NCI-H2081 (cell line): ENCODE measurements at regions not wholly inside any gene's neighbourhood (a gene's known extent, or its start where the extent isn't known, plus 50 kb on each side); places are given as distances from the start of the nearest gene placed in this dataset.
"Not testable (repeated sequence)": the region's sequence is repeated elsewhere in the genome, so short reads cannot be mapped to it uniquely, and the experiment has no call there.

Source experiments
- DNase-seq, 2 experiments: peaks; one replicate each; lab custom pipeline; 2025; lab: John Stamatoyannopoulos, UW

GRCh38 chr5:12574298-12575093, 670.2 kb upstream of the CTNND2 start:
- peak; percentile 77 to 86 for DNase-seq

GRCh38 chr5:12573916-12574297, 669.7 kb upstream of the CTNND2 start:
- not testable (repeated sequence) for DNase-seq

DNA sequence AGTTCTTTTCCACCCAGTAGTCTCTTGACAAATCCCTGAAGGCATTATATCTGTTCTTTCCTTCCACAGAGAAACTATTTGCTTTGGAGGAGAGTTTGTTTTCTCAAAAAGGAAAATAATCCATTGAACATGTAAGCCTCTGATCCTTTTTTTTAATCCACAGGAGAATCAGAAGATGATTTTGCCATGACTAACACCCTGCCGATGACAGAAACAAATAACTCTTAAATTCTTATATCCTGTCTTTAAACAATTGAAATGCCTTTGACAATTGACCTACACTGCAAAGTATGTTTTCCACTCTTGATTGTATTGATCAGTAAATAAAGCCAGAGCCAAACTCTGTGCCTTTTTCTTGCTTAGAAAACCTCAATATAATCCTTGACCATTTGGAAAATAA, 666.4 kb upstream of the CTNND2 start:
- no peak for DNase-seq

- DNase-seq, result no peak
Measured at GRCh38 chr5:12566441-12566840, 662.2 kb upstream of the CTNND2 start.

GRCh38 chr5:12557012-12557411, 652.8 kb upstream of the CTNND2 start:
- DNase-seq, result no peak

DNA sequence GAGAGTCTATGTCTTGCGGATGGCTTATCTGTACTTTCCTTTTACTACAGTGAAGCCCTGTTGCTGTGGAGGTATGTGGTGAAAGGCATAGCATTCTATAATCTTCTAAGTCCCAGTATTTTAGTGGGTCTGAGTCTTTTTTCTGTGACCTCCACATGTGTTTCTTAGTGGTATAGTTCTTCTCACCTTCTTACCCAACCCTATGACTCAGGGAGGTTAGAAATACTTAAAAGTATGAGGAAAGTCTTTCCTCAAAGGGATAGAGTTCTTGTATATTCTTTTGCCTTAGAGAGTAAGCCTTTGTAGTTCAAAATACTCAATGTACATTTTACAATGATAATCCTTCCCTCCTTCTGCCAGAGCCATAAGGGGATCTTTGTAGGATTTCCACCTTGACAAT, 621.9 kb upstream of the CTNND2 start:
- no peak for DNase-seq

DNA sequence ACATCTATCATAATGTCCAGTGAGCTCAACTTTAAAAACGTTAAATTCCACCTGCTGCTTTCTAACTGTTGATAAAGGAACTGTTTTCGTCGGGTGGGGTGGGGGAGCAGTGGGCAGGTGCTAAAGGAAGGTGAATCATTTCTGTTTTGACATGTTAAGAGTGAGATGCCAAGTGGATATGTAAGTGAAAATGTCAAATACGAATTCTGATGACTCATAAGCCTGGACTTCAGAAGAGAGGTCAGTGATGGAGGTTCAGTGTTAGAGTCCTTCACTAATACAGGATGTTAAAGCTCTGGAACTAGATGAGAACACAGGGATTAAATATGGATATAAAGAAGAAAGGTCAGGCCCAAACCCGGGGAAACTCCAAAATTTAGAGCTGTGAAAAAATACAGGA, 617.9 kb upstream of the CTNND2 start:
- DNase-seq, result no peak

GRCh38 chr5:12504983-12505382, 600.7 kb upstream of the CTNND2 start:
- DNase-seq, result not testable (repeated sequence)

- DNase-seq, result no peak
Measured at GRCh38 chr5:12488161-12488560, 583.9 kb upstream of the CTNND2 start.

DNA sequence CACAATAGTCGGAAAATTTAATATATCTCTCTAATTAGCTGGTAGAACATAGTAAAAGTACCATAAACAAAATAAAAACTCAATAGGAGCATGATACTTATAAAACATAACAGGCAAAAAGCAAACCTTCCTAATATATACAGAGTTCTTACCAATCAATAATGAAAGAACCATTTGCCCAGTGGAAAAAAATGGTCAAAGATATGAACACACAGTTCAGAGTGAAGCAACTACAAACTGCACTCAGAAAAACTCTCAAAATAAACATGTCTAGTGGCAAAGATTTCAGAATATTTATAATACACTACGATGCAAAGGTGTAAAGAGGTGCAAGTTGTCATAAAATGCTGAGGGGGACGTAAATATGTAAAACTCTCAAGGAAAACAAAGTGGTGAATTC, 576.2 kb upstream of the CTNND2 start:
- DNase-seq, result no peak

DNA sequence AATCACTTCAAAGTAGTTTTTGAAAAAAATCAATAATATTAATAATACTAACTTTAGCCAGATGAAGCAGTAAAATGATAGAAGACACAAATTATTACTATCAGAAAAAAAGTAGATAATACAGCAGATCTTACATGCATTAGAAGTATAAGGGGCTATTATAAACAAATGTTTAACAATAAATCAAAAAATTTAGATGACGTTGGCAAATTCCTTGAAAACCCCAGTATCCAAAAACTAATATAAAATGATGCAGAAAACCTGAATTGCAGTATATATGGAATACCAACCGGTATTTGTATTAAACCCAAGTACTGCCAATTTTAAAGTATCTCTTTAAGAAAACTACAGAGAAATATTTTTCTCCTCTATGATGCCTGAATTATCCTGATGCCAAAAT, 573.3 kb upstream of the CTNND2 start:
- no peak for DNase-seq

DNA sequence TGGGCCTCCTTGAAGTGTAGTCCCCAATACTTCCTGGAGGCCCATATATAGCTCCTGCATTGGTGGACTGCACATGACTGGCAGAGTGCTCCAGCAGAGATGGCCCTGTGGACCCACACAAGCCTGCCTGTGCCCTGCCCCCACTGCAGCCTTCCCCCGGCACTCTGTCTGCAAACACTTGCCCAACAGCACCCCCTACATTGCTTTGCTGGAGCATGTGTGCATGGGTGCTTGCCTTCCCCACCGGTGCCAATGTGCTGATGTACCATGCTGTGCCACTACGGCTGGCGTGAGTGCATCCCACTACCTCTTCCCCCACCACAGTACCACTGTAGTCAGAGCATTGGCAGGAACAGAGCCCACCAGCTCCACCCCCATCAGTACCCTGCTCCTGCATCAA, 563.6 kb upstream of the CTNND2 start:
- no peak for DNase-seq

GRCh38 chr5:12460493-12461261, 556.4 kb upstream of the CTNND2 start:
- DNase-seq, result no peak

DNA sequence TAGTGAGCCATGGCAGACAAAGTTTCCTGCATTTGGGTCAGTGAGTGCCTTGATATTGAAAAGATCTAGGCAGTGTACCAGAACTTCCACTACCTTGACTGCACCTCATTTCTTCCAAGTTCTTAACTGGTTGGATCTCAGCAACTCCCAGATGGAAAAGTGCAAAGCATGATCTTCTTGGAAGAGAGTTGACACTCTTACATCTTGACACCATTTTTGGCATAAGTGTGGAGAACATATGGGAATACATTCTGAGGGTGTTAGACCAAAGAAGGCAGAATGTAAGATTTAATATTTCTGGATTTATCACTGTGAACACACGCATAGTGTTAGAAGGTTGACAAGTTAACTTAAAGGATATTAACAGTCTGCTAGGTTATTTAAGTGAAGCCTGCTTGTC, 555.1 kb upstream of the CTNND2 start:
- no peak for DNase-seq

DNA sequence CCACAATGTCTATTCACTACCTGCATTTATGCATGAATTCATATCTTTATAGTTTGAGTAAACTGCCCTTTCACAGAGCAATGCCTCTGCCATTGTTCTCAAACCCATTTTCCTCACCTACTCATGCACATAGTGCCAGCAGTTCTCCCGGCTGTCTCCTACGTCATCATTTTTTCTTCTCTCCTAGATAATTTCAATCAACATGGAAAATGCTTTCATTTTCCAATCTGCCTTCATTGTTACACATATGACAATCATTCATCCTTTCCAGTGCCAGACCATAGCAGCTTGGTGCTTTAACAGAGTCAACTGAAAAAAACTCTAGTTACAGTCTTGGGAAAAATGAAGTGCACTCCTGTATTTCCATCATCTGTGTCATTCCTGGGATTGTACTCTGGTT, 514.8 kb upstream of the CTNND2 start:
- no peak for DNase-seq

DNA sequence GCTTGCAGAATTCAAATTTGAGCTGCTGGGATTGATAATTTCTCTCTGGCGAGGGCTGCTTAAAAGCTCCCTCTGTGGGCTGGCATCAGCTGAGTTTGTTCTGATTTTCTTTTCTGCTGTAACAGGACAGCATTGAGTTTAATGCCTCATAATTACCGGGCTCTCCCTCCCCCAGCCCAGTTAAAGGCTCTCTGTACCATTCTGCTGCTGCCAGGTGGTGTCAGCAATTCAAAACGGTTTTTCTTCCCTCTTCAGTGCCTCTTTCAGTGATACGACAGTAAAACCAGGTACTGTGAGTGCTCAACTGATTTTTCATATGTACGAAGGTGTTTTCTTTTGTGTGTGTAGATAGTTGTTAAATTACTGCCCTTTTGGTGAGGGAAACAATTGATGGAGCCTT, 509.3 kb upstream of the CTNND2 start:
- DNase-seq, result peak; percentile 64 to 87

- no peak for DNase-seq
Measured at GRCh38 chr5:12413075-12413474, 508.8 kb upstream of the CTNND2 start.

DNA sequence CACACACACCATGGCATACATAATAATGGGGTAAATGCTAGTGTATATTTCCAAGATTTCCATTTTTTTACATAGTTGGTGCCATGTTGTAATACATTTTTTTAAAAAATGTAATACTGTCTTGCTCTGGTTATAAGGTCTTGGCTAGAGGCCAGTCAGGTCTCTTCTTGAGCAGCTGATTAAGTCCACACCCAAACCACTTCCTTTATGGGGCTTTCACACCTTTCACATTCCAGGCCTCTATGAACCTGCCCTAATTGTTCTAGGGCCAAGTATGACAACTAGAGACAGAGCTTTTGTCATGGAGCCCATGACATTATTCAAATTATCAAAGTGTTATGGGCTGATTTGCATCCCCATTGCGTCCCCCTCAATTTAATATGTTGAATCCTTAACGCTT, 495.6 kb upstream of the CTNND2 start:
- no peak for DNase-seq

- DNase-seq, result no peak
Measured at GRCh38 chr5:12392246-12392645, 488.0 kb upstream of the CTNND2 start.

- no peak for DNase-seq
Measured at GRCh38 chr5:12385095-12385494, 480.8 kb upstream of the CTNND2 start.

GRCh38 chr5:12384005-12384404, 479.8 kb upstream of the CTNND2 start:
- no peak for DNase-seq

GRCh38 chr5:12367973-12368372, 463.7 kb upstream of the CTNND2 start:
- DNase-seq, result no peak

GRCh38 chr5:12360218-12360617, 456.0 kb upstream of the CTNND2 start:
- no peak for DNase-seq
